ENCODE measurements at regions not wholly inside any gene's neighbourhood (a gene's known extent, or its start where the extent isn't known, plus 50 kb on each side); places are given as distances from the start of the nearest gene placed in this dataset.
"Not testable (repeated sequence)": the region's sequence is repeated elsewhere in the genome, so short reads cannot be mapped to it uniquely, and the experiment has no call there.

- 58 to 80% (median 70%) methylated on average over 1 of the region's 1 CpG for WGBS, 4 donors
- intact Hi-C loops (cut with DNase I): no loop called here
- ATAC-seq (no peak), DNase-seq (no peak)
- no peak overlapping the region for H3K27ac ChIP-seq
- H3K9me3 ChIP-seq: no peaks in the 10 kb centered on the region
- no peak for TF ChIP-seq CTCF (IDR thresholded peaks at IDR 0.05)
- no peak for TF ChIP-seq POLR2A (IDR thresholded peaks at IDR 0.05)
- peaks cover 0 to 5% (median 0%) of the 10 kb centered on the region in 9 donors for H3K27me3 ChIP-seq
- H3K4me3 ChIP-seq: no peak overlapping the region
- no peaks in the 10 kb centered on the region for H3K36me3 ChIP-seq
- peaks cover 0 to 8% (median 0%) of the 10 kb centered on the region in 12 donors for H3K4me1 ChIP-seq
These were observed 69.5 kb upstream of the BLTP1 start for GRCh38 chr4:122082661-122083060.

- WGBS, 4 donors: 73 to 88% (median 82%) methylated on average over 5 to 6 of the region's 6 CpGs
These were observed 74.5 kb upstream of the BLTP1 start for GRCh38 chr4:122077653-122078052.

GRCh38 chr4:122076835-122077234 lies 75.3 kb upstream of the BLTP1 start:
- H3K36me3 ChIP-seq; DNase-seq; H3K9me3 ChIP-seq; ATAC-seq; intact Hi-C loops (cut with DNase I); H3K4me1 ChIP-seq; H3K4me3 ChIP-seq; H3K27ac ChIP-seq; H3K27me3 ChIP-seq: not testable (repeated sequence)
- WGBS, 4 donors: 21 to 44% (median 34%) methylated on average over 1 to 2 of the region's 2 CpGs

More at GRCh38 chr4:122077653-122078052, 74.5 kb upstream of the BLTP1 start:
- H3K4me1 ChIP-seq; H3K36me3 ChIP-seq; intact Hi-C loops (cut with DNase I); H3K4me3 ChIP-seq; H3K9me3 ChIP-seq; ATAC-seq; DNase-seq; H3K27ac ChIP-seq; H3K27me3 ChIP-seq: not testable (repeated sequence)

- no peak overlapping the region for H3K4me3 ChIP-seq
- ATAC-seq (no peak), DNase-seq (no peak)
- TF ChIP-seq POLR2A (IDR thresholded peaks at IDR 0.05): no peak
- no peak for TF ChIP-seq CTCF (IDR thresholded peaks at IDR 0.05)
- H3K4me1 ChIP-seq: no peaks in the 10 kb centered on the region
- WGBS, 4 donors: 44 to 58% (median 51%) methylated on average over 2 of the region's 2 CpGs
- H3K27me3 ChIP-seq: peaks cover 0 to 5% (median 0%) of the 10 kb centered on the region in 9 donors
- no peaks in the 10 kb centered on the region for H3K9me3 ChIP-seq
- no peaks in the 10 kb centered on the region for H3K36me3 ChIP-seq
- H3K27ac ChIP-seq: no peak overlapping the region
- intact Hi-C loops (cut with DNase I): no loop called here
These were observed 78.5 kb upstream of the BLTP1 start for GRCh38 chr4:122073615-122074014.

- intact Hi-C loops (cut with DNase I): no loop called here
- H3K27ac ChIP-seq: no peak overlapping the region
- H3K4me3 ChIP-seq: no peak overlapping the region
- H3K9me3 ChIP-seq: no peaks in the 10 kb centered on the region
- H3K4me1 ChIP-seq: no peaks in the 10 kb centered on the region
- no peaks in the 10 kb centered on the region for H3K36me3 ChIP-seq
- TF ChIP-seq CTCF (IDR thresholded peaks at IDR 0.05) (no peak), POLR2A (IDR thresholded peaks at IDR 0.05) (no peak)
- ATAC-seq (no peak), DNase-seq (no peak)
- 59 to 72% (median 66%) methylated on average over 6 of the region's 6 CpGs for WGBS, 4 donors
- H3K27me3 ChIP-seq: peaks cover 0 to 5% (median 0%) of the 10 kb centered on the region in 9 donors
These were observed 86.2 kb upstream of the BLTP1 start for GRCh38 chr4:122065915-122066314.

All from heart left ventricle (tissue), 16 donors.